HCT116 (cell line): ENCODE measurements at regions not wholly inside any gene's neighbourhood (a gene's known extent, or its start where the extent isn't known, plus 50 kb on each side); places are given as distances from the start of the nearest gene placed in this dataset.

Source experiments
- ATAC-seq: fragments of 200-7000 bp; cut with Tn5 transposase; 2 replicates; pipeline ENCODE4 v1.9.1; 2020; ENCODE audit warnings: mild to moderate bottlenecking, moderate library complexity
- BruUV-seq: library from RNA; stranded (reverse); fragments of 400-500 nt; replicated peaks from 2 replicates; lab custom pipeline; 2021; lab: Mats Ljungman, UMichigan
- CTCF ChIA-PET: fragments of 300-600 bp; sonication (Branson Sonifier 250); formaldehyde crosslinking; loops from one replicate; lab custom pipeline; 2021; ENCODE audit warnings: antibody characterized with exemption; lab: Charles Lee
- POLR2A ChIA-PET: fragments of 300-600, 350-600 bp; sonication (Branson Sonifier 250); formaldehyde crosslinking; loops from one replicate; lab custom pipeline; 2021; ENCODE audit warnings: antibody characterized with exemption; lab: Charles Lee
- RAD21 ChIA-PET, 2 experiments: fragments of 300-600 bp; sonication (Branson Sonifier 250); formaldehyde crosslinking; loops; one replicate each; lab custom pipeline; 2023; ENCODE audit warnings: low total read pairs in 2 of 2; ENCODE audit not compliant: uncharacterized antibody in 2 of 2, unreplicated experiment in 2 of 2, low non-redundant PET in 1 of 2; lab: Charles Lee
- DNase-seq: peaks from one replicate; pipeline ENCODE4 v3.0.0-alpha.2; 2010; ENCODE audit warnings: low read depth, low spot score
- H2AFZ ChIP-seq: fragments of 200-600 bp; shearing (Covaris generic), sonication (generic); 2 replicates; pipeline ENCODE4 v1.6.1; 2017; ENCODE audit warnings: low read depth, mixed run types, mixed read lengths, antibody characterized with exemption, low read length; ENCODE audit not compliant: poor library complexity, severe bottlenecking
- H3K27ac ChIP-seq: 2 replicates; pipeline ENCODE4 v1.5.1; 2012; ENCODE audit warnings: low read depth, low read length
- H3K27me3 ChIP-seq: fragments of 200-600 bp; sonication (generic); 2 replicates; pipeline ENCODE4 v1.6.1; 2016; ENCODE audit warnings: mixed run types, low read length, mixed read lengths; ENCODE audit not compliant: insufficient read depth
- H3K36me3 ChIP-seq, 2 experiments: fragments of 200-500 bp in 1 of 2; fragments of 200-600 bp in 1 of 2; sonication (Bioruptor generic) in 1 of 2; sonication (generic) in 1 of 2; 2 replicates each; pipeline versions ENCODE4 v1.5.1 to v1.6.1; 2014 to 2016; ENCODE audit warnings: low read length in 2 of 2, inconsistent platforms in 1 of 2, mixed read lengths in 1 of 2, mixed run types in 1 of 2; ENCODE audit not compliant: insufficient read depth in 2 of 2, control insufficient read depth in 1 of 2
- H3K4me1 ChIP-seq, 2 experiments: fragments of 200-600 bp in 1 of 2; sonication (generic) in 1 of 2; 2 replicates each; pipeline versions ENCODE4 v1.5.1 to v1.6.1; 2012 to 2017; ENCODE audit warnings: low read length in 2 of 2, inconsistent platforms in 1 of 2, mild to moderate bottlenecking in 1 of 2, mixed read lengths in 1 of 2, mixed run types in 1 of 2, moderate library complexity in 1 of 2; ENCODE audit not compliant: insufficient read depth in 2 of 2, control insufficient read depth in 1 of 2
- H3K4me2 ChIP-seq: fragments of 200-600 bp; sonication (generic); 2 replicates; pipeline ENCODE4 v1.6.1; 2017; ENCODE audit warnings: mixed run types, low read length, mixed read lengths
- H3K4me3 ChIP-seq, 2 experiments: fragments of 200-600 bp in 1 of 2; sonication (generic) in 1 of 2; replicated peaks in 1 of 2; 2 replicates each; pipeline ENCODE4 v1.5.1; 2011 to 2016; ENCODE audit warnings: low read length in 2 of 2, control low read depth in 1 of 2, low read depth in 1 of 2, mild to moderate bottlenecking in 1 of 2, mixed read lengths in 1 of 2, mixed run types in 1 of 2
- H3K79me2 ChIP-seq: fragments of 200-600 bp; sonication (generic); 2 replicates; pipeline ENCODE4 v1.6.1; 2017; ENCODE audit warnings: mild to moderate bottlenecking, mixed run types, low read length, moderate library complexity, mixed read lengths; ENCODE audit not compliant: insufficient read depth
- H3K9ac ChIP-seq: fragments of 200-600 bp; sonication (generic); 2 replicates; pipeline ENCODE4 v1.6.1; 2016; ENCODE audit warnings: low read length, mixed read lengths
- H3K9me2 ChIP-seq: fragments of 200-600 bp; sonication (generic), shearing (Covaris generic); 2 replicates; pipeline ENCODE4 v1.6.1; 2017; ENCODE audit warnings: mixed run types, mild to moderate bottlenecking, moderate library complexity; ENCODE audit not compliant: insufficient read depth
- H3K9me3 ChIP-seq, 2 experiments: fragments of 200-500 bp in 1 of 2; fragments of 200-600 bp in 1 of 2; sonication (Bioruptor generic) in 1 of 2; sonication (generic) in 1 of 2; 2 replicates each; pipeline ENCODE4 v1.6.1; 2014 to 2017; ENCODE audit warnings: low read length in 2 of 2, mixed read lengths in 2 of 2, inconsistent platforms in 1 of 2, low read depth in 1 of 2, mild to moderate bottlenecking in 1 of 2, mixed run types in 1 of 2, moderate library complexity in 1 of 2; ENCODE audit not compliant: control insufficient read depth in 1 of 2, insufficient read depth in 1 of 2
- H4K20me1 ChIP-seq: fragments of 200-600 bp; sonication (generic), shearing (Covaris generic); 2 replicates; pipeline ENCODE4 v1.6.1; 2017; ENCODE audit warnings: mixed run types, mild to moderate bottlenecking, moderate library complexity; ENCODE audit not compliant: insufficient read depth
- CEBPB ChIP-seq: IDR thresholded peaks from 2 replicates; pipeline ENCODE4 v1.6.1; 2012; ENCODE audit warnings: low read depth
- EGR1 ChIP-seq: IDR thresholded peaks from 2 replicates; pipeline ENCODE4 v1.6.1; 2012; ENCODE audit warnings: low read depth
- EZH2 ChIP-seq: fragments of 200-600 bp; sonication (generic); IDR thresholded peaks from 2 replicates; pipeline ENCODE4 v1.6.1; 2017; ENCODE audit warnings: antibody characterized with exemption, mixed run types
- POLR2A ChIP-seq: IDR thresholded peaks from 2 replicates; pipeline ENCODE4 v1.7.0; 2011; ENCODE audit warnings: borderline replicate concordance; ENCODE audit not compliant: insufficient read depth, insufficient read length; ENCODE audit errors: extremely low read depth
- REST ChIP-seq: IDR thresholded peaks from 2 replicates; pipeline ENCODE4 v1.6.1; 2012; ENCODE audit warnings: low read depth
- SRF ChIP-seq: IDR thresholded peaks from 2 replicates; pipeline ENCODE4 v1.6.1; 2012; ENCODE audit warnings: low read depth
- intact Hi-C: fragments of 100-400 bp; cut with micrococcal nuclease; formaldehyde crosslinking; loops from 2 replicates; pipeline ENCODE4 v1.10.0; 2022

- no TSS peak for BruUV-seq
Observed at GRCh38 chr4:141328560-141329173, 108.0 kb downstream of the ZNF330 start.

More at GRCh38 chr4:141328560-141329173, 108.0 kb downstream of the ZNF330 start:
- no peak overlapping the region for H3K9ac ChIP-seq
- no peaks in the 10 kb centered on the region for H3K9me3 ChIP-seq
- H3K27ac ChIP-seq: no peak overlapping the region
- no peak for TF ChIP-seq EZH2
- no peak for TF ChIP-seq REST
- TF ChIP-seq EGR1: no peak
- no peak for TF ChIP-seq CEBPB
- no peak for TF ChIP-seq POLR2A
- TF ChIP-seq SRF: no peak
- H3K27me3 ChIP-seq: no peaks in the 10 kb centered on the region
- intact Hi-C loops: no loop called here
- ChIA-PET CTCF (no interaction called here), POLR2A (no interaction called here), RAD21 (no interaction called here)
- ATAC-seq: no peak
- no peak overlapping the region for H3K4me2 ChIP-seq
- H3K36me3 ChIP-seq: no peaks in the 10 kb centered on the region
- H3K79me2 ChIP-seq: no peaks in the 10 kb centered on the region
- no peaks in the 10 kb centered on the region for H4K20me1 ChIP-seq
- H2AFZ ChIP-seq: no peak overlapping the region
- no peaks in the 10 kb centered on the region for H3K4me1 ChIP-seq
- DNase-seq: no peak
- no peaks in the 10 kb centered on the region for H3K9me2 ChIP-seq
- H3K4me3 ChIP-seq: no peak overlapping the region
